GM19238 (cell line): ENCODE measurements at regions not wholly inside any gene's neighbourhood (a gene's known extent, or its start where the extent isn't known, plus 50 kb on each side); places are given as distances from the start of the nearest gene placed in this dataset.
"Not testable (repeated sequence)": the region's sequence is repeated elsewhere in the genome, so short reads cannot be mapped to it uniquely, and the experiment has no call there.

Experiments used
- DNase-seq: peaks from one replicate; pipeline ENCODE4 v3.0.0; 2011; ENCODE audit warnings: low spot score; ENCODE audit not compliant: insufficient read length

DNA sequence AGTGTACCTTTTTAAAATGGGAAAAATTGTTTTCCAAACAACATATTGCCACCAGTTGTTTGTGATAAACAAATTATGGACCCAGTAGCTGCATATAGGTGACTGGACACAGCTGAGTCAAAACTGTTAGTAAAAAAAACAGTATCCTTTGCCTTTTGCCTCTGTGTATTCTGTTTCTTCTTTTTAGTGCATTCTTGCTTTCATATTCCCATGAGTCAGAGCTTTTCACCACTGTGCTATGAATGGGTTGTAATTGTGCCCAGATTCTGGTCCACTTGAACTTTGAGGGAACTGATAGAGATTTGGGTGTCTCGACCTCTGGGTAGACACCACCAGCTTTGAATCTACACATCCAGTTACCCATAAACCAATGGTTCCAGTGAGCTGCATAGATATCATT is 1441.9 kb upstream of the ZEB2 start:
- no peak for DNase-seq

DNA sequence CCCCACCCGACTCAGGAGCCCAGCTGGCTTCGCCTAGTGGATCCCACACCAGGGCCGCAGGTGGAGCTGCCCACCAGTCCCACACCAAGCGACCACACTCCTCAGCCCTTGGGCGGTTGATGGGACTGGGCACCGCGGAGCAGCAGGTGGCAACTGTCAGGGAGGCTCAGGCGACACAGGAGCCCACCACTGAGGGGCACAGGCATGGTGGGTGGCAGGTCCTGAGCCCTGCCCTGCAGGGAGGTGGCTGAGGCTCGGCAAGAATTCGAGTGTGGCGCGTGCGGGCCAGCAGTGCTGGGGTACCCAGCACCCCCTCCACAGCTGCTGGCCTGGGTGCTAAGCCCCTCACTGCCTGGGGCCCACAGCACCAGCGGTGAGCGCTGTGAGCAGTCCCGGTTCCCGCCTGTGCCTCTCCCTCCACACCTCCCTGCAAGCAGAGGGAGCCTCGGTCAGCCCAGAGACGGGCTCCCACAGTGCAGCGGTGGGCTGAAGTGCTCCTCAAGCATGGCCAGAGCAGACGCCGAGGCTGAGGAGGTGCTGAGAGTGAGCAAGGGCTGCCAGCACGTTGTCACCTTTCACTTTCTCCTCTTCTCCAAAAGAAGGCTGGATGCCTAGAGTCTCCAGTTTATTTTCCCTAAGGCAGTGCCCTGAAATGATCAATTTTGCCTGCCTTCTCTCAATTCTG is 1440.7 kb upstream of the ZEB2 start:
- DNase-seq: no peak

GRCh38 chr2:145958611-145959010 is 1438.7 kb upstream of the ZEB2 start:
- DNase-seq: no peak

DNA sequence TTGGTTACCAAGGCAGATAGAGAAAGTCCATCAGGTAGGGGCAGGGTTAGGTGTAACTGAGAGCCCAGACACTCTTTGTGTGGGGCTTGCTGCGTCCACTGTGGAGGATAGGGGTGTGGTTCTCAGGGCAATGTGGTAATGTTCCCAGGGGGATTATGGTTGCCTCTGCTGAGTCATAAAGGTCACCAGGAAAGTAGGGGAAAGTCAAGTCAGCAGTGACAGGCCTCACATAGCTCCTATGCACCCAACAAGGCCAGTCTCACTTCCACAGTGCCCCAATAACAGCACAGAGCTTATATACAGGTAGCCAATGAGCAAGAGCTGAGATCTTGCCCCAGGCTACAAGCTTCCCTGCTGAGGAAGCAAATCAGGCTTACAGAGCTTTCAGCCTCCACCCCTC is 1438.0 kb upstream of the ZEB2 start:
- DNase-seq: no peak

DNA sequence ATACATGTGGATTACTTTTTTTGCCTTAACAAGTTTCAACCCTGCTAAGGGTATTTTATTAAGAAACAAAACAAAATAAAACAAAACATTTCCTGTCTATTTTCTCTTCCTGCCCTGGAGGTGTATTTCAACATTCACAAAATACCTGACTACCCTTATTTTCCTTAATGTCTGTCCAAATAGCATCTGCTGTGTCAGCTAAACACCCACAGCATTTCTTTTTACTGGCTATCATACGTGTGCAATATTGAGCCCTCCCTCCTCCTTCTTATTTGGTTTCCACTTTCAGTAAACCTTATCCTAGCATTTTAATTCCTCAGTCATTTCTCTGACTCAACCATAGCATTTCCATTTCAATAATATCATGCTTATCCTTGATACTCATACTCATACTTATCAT is 1420.0 kb upstream of the ZEB2 start:
- no peak for DNase-seq

GRCh38 chr2:145935016-145935415 is 1415.1 kb upstream of the ZEB2 start:
- DNase-seq: no peak

- DNase-seq: no peak
These were observed 1412.0 kb upstream of the ZEB2 start for GRCh38 chr2:145931781-145932395.

DNA sequence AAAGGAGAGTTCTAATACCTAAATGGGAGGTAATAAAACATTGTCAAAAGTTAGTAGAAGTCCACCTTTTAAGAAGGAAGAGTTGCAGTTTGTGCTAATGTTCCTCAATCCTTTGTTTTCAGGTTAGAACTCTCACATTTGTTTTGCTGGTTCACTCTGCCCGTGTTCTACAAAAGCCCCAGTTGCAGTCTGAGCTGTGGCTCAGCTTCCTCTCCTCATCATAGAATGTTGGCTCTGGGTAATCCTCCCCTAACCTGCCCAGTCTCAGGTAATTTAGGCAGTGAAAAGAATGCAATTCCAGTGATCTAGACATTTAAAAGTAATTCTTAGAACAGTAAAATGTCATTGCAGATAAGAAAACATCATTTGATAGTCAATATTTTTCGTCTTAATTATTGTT is 1410.4 kb upstream of the ZEB2 start:
- DNase-seq: no peak

GRCh38 chr2:145927131-145927950 is 1407.4 kb upstream of the ZEB2 start:
- no peak for DNase-seq

DNA sequence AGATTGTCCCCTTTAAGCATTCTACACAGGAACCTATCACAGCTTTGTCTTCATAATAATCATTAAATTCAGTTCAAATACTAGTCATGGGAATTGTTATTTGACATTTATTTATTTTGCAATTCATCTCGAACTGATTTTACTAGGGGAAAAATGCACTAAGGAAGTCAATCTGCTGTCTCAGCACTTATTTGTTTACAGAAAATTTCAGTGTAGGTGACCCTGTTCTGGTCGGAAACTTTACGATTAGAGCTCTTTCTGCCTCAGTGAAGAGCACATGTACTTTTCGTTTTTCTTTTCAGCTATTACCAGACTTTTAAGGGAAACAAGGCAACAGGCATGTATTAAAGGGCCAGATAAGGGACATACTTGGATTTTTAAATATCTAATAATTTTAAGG is 1405.7 kb upstream of the ZEB2 start:
- no peak for DNase-seq

- no peak for DNase-seq
These were observed 1399.6 kb upstream of the ZEB2 start for GRCh38 chr2:145919477-145919876.

- no peak for DNase-seq
These were observed 1399.0 kb upstream of the ZEB2 start for GRCh38 chr2:145918951-145919350.

DNA sequence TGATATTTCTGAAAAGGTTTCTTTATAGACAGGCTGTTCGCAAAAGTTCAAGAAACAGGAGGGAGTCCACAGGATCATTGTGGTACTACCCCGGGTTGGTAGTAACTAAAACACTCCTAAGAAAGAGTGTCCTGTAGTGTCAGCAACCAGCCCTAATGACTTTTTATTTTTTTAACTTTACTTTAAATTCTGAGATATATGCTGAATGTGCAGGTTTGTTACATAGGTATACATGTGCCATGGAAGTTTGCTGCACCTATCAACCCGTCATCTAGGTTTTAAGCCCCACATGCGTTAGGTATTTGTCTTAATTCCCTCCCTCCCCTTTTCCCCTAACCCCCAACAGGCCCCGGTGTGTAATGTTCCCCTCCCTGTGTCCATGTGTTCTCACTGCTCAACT is 1396.9 kb upstream of the ZEB2 start:
- DNase-seq: no peak

- DNase-seq: no peak
These were observed 1394.8 kb upstream of the ZEB2 start for GRCh38 chr2:145914716-145915115.

DNA sequence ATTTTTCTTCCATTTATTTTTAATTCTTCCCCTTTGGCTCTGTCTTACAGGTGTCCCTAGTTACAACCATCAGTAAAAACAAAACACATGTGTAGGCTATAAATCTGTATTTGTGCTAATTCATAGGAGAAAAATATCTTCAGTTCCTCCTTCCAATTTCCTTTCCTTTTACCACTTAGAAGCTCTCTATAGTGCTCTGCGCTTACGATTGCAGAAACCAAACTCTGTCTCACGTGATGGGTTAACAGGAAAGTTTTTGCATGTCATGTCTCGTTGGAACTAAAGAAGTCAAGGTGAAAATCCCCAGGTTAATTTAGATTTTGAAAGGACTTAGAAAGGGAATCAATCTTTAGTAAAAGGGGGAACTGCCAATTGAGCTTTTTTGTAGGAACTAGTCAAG is 1390.5 kb upstream of the ZEB2 start:
- no peak for DNase-seq

DNA sequence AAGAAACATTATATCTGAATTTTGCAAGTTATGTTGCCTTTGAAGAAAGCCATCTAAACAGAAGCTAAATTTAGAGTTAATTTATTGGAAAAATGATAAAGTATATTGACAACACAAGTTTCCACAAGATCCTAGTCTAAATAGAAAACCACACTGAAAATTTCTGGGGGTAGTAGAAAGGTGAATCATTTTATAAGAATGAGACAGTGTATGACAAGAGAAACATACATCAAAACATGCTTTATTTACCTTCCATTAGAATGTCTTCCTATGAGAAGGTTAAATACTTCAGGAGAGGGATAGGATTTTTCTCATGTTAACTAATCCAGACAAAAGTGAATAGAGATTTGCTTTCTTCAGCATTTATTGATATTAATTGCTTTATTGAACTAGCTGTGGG is 1389.8 kb upstream of the ZEB2 start:
- no peak for DNase-seq

- no peak for DNase-seq
These were observed 1389.3 kb upstream of the ZEB2 start for GRCh38 chr2:145909175-145909755.

DNA sequence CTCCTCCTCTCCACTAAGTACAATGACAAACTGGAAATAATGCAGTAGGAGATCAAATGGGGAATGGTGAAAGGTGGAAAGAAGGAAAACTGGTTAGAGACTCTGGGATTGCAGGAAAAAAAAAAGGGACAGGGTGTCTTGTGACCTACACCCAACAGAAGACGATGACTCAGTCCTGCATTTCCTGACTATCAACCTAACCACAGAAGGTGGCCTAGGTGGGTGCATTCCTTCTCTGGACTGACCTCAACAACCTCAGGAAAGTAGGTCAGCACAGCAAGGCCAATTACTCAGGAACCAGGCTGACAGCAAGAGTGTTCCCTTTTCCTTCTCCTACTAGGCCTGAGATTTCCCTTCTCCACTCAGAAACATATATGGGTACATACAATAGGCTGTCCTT is 1386.4 kb upstream of the ZEB2 start:
- no peak for DNase-seq

DNA sequence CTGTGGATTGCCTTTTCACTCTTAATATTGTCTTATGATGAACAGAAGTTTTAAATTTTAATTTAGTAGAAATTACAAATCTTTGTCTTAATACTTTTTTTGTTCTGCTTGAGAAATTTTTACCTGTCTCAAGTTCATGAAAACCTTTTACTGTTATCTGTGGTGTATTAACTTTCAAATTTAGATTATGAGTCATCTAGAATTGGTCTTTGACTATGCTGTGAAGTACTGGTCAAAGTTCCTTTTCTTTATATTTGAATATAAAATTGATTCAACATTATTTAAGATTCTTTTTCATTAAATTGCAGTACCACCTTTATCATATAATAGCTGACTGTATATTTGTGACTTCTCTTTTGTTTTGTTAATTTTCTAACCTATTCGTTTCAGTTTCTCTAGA is 1385.5 kb upstream of the ZEB2 start:
- no peak for DNase-seq

GRCh38 chr2:145897151-145897550 is 1377.2 kb upstream of the ZEB2 start:
- DNase-seq: no peak

DNA sequence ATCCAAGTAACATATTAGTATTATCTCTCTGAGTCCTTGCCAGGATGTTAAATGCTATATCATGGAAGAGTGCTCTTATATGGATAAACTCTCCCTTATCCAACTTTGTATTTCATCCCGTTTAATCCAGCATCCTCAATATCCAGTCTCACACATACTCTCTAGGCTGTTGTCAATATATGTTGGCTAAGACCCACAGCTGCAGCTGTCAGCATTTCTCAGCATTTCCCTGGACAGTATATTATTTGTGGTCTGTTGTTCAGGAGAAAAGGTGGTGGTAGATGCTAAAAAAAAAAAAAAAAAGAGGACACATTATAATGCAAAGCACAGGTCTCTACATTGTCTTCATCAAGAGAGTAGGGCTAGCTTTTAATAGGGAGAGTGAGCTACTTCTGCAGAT is 1368.0 kb upstream of the ZEB2 start:
- no peak for DNase-seq

DNA sequence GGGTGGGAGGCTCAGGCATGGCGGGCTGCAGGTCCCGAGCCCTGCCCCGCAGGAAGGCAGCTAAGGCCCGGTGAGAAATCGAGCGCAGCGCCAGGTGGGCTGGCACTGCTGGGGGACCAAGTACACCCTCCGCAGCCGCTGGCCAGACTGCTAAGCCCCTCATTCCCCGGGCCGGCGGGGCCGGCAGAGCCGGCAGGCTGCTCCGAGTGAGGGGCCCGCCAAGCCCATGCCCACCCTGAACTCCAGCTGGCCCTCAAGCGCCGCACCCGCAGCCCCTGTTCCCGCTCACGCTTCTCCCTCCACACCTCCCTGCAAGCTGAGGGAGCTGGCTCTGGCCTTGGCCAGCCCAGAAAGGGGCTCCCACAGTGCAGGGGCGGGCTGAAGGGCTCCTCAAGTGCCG is 1361.1 kb upstream of the ZEB2 start:
- not testable (repeated sequence) for DNase-seq
